Bone marrow (tissue), 2 donors: ENCODE measurements at regions not wholly inside any gene's neighbourhood (a gene's known extent, or its start where the extent isn't known, plus 50 kb on each side); places are given as distances from the start of the nearest gene placed in this dataset.
"Not testable (repeated sequence)": the region's sequence is repeated elsewhere in the genome, so short reads cannot be mapped to it uniquely, and the experiment has no call there.

ENCODE experiments used
- DNase-seq, 2 donors: peaks; one replicate each; lab custom pipeline; 2025; lab: John Stamatoyannopoulos, UW

- DNase-seq, result no peak
These were observed 63.1 kb downstream of the MTNR1B start for GRCh38 chr11:93032580-93032979.

- DNase-seq, result no peak
These were observed 63.6 kb downstream of the MTNR1B start for GRCh38 chr11:93033093-93033492.

DNA sequence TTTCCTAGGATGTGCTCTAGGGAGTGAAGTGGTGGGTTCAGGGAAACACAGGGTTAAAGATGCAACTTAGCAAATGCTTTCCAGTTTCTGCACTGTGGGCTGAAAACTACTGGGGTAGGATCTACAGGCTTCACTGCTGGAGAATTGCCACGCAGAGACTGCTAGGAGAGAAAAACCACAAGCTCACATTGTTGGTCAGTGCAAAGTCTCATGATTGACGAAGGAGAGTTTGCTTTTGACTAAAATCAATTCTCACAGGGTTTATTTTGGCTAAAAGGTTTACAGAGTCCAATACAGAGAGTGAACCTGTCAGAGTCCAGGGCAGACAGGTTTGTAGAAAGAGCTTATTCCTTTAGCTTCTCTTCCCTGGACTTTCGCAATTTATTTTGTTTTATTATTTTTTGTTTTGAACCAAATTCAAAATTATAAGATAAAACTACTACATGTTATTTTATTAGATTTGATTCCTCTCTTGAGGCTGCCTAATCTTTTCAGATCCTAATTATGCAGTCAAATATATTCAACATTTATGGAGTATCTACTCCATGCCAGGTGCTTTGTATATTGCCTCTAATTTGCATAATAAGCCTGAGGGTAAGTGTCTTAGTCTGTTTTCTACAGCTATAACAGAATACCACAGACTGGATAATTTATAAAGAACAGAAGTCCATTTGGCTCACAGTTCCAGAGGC is 64.7 kb downstream of the MTNR1B start:
- DNase-seq, result no peak

DNA sequence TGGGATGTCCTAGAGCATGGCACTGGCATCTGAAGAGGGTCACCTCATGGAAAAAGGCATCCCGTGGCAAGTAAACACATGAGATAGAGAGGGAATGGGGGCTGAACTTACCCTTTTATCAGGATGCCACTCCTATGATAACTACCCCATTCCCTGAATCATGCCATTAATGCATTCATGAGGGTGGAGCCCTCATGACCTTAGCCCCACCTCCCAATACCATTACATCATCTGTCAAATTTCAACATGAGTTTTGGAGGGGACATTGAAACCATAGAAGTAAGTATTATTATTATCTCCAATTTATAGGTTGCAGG is 65.2 kb downstream of the MTNR1B start:
- DNase-seq, result no peak

GRCh38 chr11:93038521-93038920 is 69.1 kb downstream of the MTNR1B start:
- DNase-seq, result no peak

- no peak for DNase-seq
These were observed 70.2 kb downstream of the MTNR1B start for GRCh38 chr11:93039531-93040240.

DNA sequence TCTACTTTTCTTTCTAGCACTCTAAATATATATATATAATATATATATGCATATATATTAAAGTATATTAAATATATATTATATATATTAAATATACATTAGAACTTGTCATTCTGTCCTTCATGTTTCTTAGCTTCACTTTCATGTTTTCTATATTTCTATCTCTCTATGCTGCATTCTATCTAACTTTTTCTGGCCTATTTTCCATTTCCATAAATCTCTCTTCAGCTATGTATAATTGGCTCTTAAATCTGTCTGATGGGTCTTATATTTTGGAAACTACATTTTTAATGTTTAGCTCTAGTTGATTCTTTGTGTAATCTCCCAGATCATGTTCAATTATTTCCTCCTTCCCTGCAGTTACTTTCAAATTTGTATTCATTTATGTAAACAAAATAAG is 72.2 kb downstream of the MTNR1B start:
- DNase-seq, result no peak

GRCh38 chr11:93043186-93043585 is 73.7 kb downstream of the MTNR1B start:
- not testable (repeated sequence) for DNase-seq

- DNase-seq, result no peak
These were observed 80.3 kb downstream of the MTNR1B start for GRCh38 chr11:93049740-93050139.

- DNase-seq, result no peak
These were observed 81.7 kb downstream of the MTNR1B start for GRCh38 chr11:93051186-93051585.

DNA sequence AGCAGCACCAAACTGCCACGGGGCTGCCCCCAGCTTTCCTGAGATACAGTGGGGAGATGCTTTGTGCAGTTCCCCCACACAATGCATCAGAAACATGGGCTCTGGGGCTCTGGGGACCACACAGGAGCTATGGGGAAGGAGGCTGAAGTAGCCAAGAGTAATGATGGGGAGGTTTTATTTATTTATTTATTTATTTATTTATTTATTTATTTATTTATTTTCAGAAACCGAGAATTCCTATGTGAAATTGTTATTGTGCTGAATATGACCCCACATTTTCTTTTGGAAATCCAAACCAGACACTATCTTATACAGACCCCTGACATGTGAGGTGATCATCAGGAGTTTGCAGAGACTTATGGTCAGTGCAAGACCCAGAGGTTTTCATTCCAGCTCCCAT is 84.4 kb downstream of the MTNR1B start:
- DNase-seq, result no peak

DNA sequence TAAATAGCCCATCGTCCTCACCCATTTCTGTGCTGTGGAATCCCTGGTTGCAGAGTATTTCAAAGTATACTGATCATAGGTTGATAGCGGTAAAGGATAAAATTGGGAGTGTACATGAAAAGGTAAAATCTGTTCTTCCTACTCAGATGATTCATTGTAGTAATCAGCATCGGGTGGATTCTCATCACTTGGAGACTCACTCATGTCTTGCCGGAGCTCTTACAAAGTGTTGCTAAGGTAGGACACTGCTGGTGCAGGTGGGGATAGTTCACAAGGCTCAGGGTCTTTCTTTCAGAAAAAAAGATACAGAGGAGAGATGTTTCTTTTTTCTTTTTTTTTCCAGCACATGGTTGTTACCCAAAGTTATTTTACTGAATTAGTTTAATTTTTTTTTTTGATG is 84.8 kb downstream of the MTNR1B start:
- DNase-seq, result no peak

GRCh38 chr11:93054881-93055280 is 85.4 kb downstream of the MTNR1B start:
- DNase-seq, result no peak

GRCh38 chr11:93059117-93059957 is 89.9 kb downstream of the MTNR1B start:
- DNase-seq, result no peak

GRCh38 chr11:93063086-93063485 is 93.6 kb downstream of the MTNR1B start:
- DNase-seq, result no peak

DNA sequence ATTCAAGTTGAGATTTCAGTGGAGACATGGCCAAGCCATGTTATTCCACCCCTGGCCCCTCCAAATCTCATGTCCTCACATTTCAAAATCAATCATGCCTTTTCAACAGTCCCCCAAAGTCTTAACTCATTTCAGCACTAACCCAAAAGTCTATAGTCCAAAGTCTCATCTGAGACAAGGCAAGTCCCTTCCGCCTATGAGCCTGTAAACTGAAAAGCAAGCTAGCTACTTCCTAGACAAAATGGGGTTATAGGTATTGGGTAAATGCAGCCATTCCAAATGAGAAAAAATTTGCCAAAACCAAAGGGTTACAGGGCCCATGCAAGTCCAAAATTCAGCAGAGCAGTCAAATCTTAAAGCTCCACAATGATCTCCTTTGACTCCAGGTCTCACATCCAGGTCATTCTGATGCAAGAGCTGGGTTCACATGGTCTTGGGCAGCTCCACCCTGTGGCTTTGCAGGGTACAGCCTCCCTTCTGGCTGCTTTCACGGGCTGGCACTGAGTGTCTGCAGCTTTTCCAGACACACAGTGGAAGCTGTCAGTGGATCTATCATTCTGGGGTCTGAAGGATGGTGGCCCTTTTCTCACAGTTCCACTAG is 95.7 kb downstream of the MTNR1B start:
- DNase-seq, result not testable (repeated sequence)

DNA sequence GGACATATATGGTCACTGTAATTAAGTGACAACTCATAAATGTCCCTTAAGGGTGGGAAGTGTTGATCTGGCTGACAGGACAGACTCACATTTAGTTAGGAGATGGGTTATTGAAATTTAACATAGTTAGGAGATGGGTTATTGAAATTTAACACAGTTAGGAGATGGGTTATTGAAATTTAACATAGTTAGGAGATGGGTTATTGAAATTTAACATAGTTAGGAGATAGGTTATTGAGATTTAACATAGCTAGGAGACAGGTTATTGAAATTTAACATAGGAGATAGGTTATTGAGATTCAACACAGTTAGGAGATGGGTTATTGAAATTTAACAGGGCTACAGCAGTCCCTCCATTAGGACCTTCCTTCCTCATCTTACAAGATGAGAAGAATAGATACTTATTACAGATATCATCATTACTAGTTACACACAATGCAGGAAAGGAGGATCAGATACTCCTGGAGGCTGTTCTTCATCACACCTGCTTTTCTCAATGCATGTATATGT is 98.5 kb downstream of the MTNR1B start:
- DNase-seq, result no peak

DNA sequence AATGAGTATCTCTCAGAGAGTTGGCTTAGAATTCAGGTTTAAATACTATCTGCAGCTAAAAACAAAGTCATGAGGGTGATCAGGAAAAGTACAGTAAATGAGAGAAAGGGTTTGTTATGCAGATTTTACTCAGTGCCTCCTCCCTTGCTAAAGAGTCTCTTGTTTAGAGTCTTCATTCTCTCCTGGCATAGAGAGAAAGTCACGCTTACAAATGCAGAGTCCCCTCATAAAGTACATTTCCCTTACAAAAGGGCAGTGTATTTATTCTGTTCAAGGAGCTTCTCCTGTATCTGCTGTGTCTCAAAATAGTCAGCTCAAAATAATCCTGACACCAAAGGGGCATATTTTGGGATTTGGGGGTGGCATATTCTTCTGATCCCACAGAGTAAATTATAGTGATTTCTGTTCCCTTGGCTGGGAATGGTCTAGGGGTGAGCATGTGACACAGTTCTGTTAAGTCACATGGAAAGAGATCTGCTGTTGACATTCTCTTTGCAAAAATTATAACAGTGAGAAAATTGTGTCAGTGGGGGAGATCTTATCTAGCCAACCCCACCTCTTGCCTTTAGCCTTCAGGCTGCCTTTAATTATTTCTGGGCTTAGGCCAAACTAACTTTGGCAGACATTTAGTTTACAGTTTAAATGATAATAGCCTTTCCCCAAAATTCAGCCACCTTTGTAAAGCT is 102.9 kb downstream of the MTNR1B start:
- no peak for DNase-seq

GRCh38 chr11:93073026-93073425 is 103.6 kb downstream of the MTNR1B start:
- DNase-seq, result no peak

DNA sequence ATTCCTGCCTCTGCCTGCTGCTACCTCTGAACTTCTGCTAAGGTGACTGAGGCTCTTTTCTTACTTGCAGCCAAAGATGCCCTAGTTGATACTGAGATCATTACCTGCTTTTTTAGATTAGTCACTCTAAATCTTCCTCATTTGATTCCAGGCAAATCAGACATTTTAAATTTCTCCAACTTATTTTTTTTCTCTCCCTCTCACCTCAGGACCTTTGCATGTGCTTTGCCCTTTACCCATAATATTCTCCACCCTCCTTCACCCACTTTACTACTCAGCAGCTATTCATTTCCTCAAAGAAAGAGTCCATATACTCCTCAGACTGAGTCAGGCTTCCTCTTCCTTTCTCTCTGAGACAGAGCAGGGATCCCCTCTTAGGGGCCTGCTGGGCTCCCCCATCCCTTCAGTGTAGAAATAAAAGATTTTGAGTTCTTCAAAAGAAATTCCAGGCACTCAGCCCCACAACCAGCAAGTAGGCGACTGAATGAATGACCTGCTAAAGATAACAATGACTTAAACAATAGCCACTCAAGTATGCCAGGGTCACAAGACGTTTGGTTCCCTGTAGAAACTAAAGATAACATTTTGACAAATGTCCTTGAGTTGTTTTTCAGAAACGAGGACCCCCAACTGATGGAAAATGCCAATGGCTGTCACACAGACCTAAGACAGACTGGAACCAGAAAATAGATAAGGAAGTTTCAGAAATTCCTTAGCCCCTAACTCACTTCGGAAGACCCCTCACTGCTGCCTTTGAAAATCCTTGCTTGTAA is 104.2 kb downstream of the MTNR1B start:
- DNase-seq, result no peak

GRCh38 chr11:93074352-93074751 is 104.9 kb downstream of the MTNR1B start:
- DNase-seq, result no peak
